KBM-7 (cell line): ENCODE measurements at regions not wholly inside any gene's neighbourhood (a gene's known extent, or its start where the extent isn't known, plus 50 kb on each side); places are given as distances from the start of the nearest gene placed in this dataset.

Experiments used
- DNase-seq: peaks from one replicate; pipeline ENCODE4 v3.0.0-alpha.2; 2015
- in situ Hi-C: fragments of 300-500 bp; cut with MboI; formaldehyde crosslinking; loops from 2 replicates; pipeline ENCODE4 v1.14.3; 2020; ENCODE audit warnings: low sequenced_read_pairs, low pct_unique_long_range_greater_than_20kb, mixed read lengths

- DNase-seq = peak; percentile 61
- in situ Hi-C loops = no loop called here
Observed at GRCh38 chr17:13917634-13918033, 151.7 kb upstream of the COX10 start.

- in situ Hi-C loops = no loop called here
- DNase-seq = no peak
Observed at GRCh38 chr17:13918247-13918646, 151.1 kb upstream of the COX10 start.

GRCh38 chr17:13919818-13920217 lies 149.5 kb upstream of the COX10 start:
- no peak for DNase-seq
- in situ Hi-C loops = no loop called here

GRCh38 chr17:13920413-13920812 lies 148.9 kb upstream of the COX10 start:
- DNase-seq = peak; percentile 38
- in situ Hi-C loops = no loop called here

GRCh38 chr17:13921841-13922776 lies 147.2 kb upstream of the COX10 start:
- in situ Hi-C loops = no loop called here
- no peak for DNase-seq

- in situ Hi-C loops = no loop called here
- DNase-seq = no peak
Observed at GRCh38 chr17:13922885-13923284, 146.4 kb upstream of the COX10 start.

GRCh38 chr17:13925579-13925978 lies 143.7 kb upstream of the COX10 start:
- DNase-seq = no peak
- in situ Hi-C loops = no loop called here

GRCh38 chr17:13931111-13931526 lies 138.2 kb upstream of the COX10 start:
- peak; percentile 94 for DNase-seq
- in situ Hi-C loops = no loop called here

GRCh38 chr17:13931800-13932460 lies 137.4 kb upstream of the COX10 start:
- DNase-seq = peak; percentile 33
- in situ Hi-C loops = no loop called here

GRCh38 chr17:13933441-13934276 lies 135.6 kb upstream of the COX10 start:
- no peak for DNase-seq
- in situ Hi-C loops = no loop called here

GRCh38 chr17:13939222-13939621 lies 130.1 kb upstream of the COX10 start:
- in situ Hi-C loops = no loop called here
- DNase-seq = no peak

GRCh38 chr17:13940858-13941665 lies 128.2 kb upstream of the COX10 start:
- in situ Hi-C loops = no loop called here
- DNase-seq = no peak

- DNase-seq = no peak
- in situ Hi-C loops = no loop called here
Observed at GRCh38 chr17:13941781-13942180, 127.5 kb upstream of the COX10 start.

GRCh38 chr17:13943909-13944308 lies 125.4 kb upstream of the COX10 start:
- no peak for DNase-seq
- in situ Hi-C loops = no loop called here

- DNase-seq = no peak
- in situ Hi-C loops = no loop called here
Observed at GRCh38 chr17:13947499-13947898, 121.8 kb upstream of the COX10 start.

- in situ Hi-C loops = no loop called here
- no peak for DNase-seq
Observed at GRCh38 chr17:13952009-13952750, 117.1 kb upstream of the COX10 start.

GRCh38 chr17:13953841-13954240 lies 115.5 kb upstream of the COX10 start:
- in situ Hi-C loops = no loop called here
- no peak for DNase-seq

- no peak for DNase-seq
- in situ Hi-C loops = no loop called here
Observed at GRCh38 chr17:13957636-13958035, 111.7 kb upstream of the COX10 start.
